ENCODE measurements at regions not wholly inside any gene's neighbourhood (a gene's known extent, or its start where the extent isn't known, plus 50 kb on each side); places are given as distances from the start of the nearest gene placed in this dataset.

- peaks cover 21% of the 10 kb centered on the region for H3K4me1 ChIP-seq (ENCODE audit: insufficient read depth, low read length)
- no peak overlapping the region for H3K4me3 ChIP-seq (ENCODE audit: low read length)
- peaks cover 3% of the 10 kb centered on the region; the same call in 1 of the 2 replicates for H3K9me3 ChIP-seq (ENCODE audit: insufficient read depth, low read depth, low read length)
- 67% methylated on average over 3 of the region's 3 CpGs for WGBS
- H3K27ac ChIP-seq (ENCODE audit: low read depth, low read length): no peak overlapping the region
- H3K9ac ChIP-seq (ENCODE audit: low read depth, low read length): no peak overlapping the region
- H3K27me3 ChIP-seq (ENCODE audit: insufficient read depth, low read length): no peaks in the 10 kb centered on the region
- no peaks in the 10 kb centered on the region for H3K36me3 ChIP-seq (ENCODE audit: insufficient read depth, low read length)
Observed at GRCh38 chr16:9503251-9503984, 412.0 kb downstream of the HAPSTR1 start.

DNA sequence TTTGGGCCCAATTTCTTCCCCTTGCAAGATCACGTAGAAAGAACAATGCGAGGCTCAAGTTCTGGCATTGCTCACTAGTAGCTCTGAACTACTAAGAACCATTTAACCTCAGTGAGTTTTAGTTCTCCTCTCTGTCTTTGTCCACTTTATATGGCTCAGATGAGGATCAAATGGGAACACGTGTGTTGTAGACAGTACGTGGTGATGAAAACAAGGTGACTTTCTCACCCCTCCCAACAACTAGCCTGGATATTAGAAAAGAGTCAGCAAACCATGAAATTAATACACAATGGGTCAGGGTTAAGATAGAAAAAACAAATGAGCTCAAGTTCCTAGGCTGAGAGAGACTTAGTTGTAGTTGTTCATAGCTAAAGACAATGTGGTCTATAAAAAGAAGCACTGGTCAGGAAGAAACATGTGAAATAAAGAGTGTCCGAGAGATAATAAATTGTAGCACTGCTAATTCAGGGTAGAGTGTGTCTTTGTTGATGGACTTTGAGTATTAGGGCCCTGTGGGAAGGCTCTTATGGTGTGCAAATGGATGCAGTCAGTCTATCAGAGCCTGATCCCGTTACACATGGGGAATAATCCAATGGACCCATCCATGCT lies 417.0 kb downstream of the HAPSTR1 start:
- no peaks in the 10 kb centered on the region for H3K27me3 ChIP-seq (ENCODE audit: insufficient read depth, low read length)
- no peak overlapping the region for H3K9ac ChIP-seq (ENCODE audit: low read depth, low read length)
- H3K36me3 ChIP-seq (ENCODE audit: insufficient read depth, low read length): no peaks in the 10 kb centered on the region
- peaks cover 7% of the 10 kb centered on the region; the same call in 1 of the 2 replicates for H3K9me3 ChIP-seq (ENCODE audit: insufficient read depth, low read depth, low read length)
- peaks cover 5% of the 10 kb centered on the region; the same call in 1 of the 2 replicates for H3K4me1 ChIP-seq (ENCODE audit: insufficient read depth, low read length)
- 95% methylated on average over 5 of the region's 6 CpGs for WGBS
- H3K4me3 ChIP-seq (ENCODE audit: low read length): no peak overlapping the region
- no peak overlapping the region for H3K27ac ChIP-seq (ENCODE audit: low read depth, low read length)

DNA sequence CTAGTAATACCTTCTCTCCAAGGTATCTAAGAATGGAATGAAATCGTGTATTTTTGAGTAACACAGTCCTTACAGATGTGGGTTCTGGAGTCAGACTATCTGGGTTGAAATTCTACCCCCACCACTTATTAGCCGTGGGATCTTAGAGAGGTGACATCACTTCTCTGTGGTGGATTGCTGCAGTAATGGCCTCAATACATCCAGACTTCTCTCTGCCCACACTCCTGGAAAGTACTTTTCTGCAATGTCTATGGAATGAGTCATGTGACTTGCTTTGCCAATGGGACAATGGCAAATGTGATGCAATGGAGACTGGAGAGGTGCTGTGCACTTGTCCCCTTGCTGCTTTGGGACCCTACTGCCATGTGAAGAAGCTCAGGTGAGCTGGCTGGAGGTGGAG lies 418.2 kb downstream of the HAPSTR1 start:
- no peak overlapping the region for H3K9ac ChIP-seq (ENCODE audit: low read depth, low read length)
- H3K27me3 ChIP-seq (ENCODE audit: insufficient read depth, low read length): no peaks in the 10 kb centered on the region
- no peak overlapping the region for H3K27ac ChIP-seq (ENCODE audit: low read depth, low read length)
- no peaks in the 10 kb centered on the region for H3K4me1 ChIP-seq (ENCODE audit: insufficient read depth, low read length)
- H3K4me3 ChIP-seq (ENCODE audit: low read length): no peak overlapping the region
- H3K9me3 ChIP-seq (ENCODE audit: insufficient read depth, low read depth, low read length): peaks cover 7% of the 10 kb centered on the region; the same call in 1 of the 2 replicates
- H3K36me3 ChIP-seq (ENCODE audit: insufficient read depth, low read length): no peaks in the 10 kb centered on the region
- whole genome bisulfite sequencing: 90% methylated on average over 2 of the region's 2 CpGs

DNA sequence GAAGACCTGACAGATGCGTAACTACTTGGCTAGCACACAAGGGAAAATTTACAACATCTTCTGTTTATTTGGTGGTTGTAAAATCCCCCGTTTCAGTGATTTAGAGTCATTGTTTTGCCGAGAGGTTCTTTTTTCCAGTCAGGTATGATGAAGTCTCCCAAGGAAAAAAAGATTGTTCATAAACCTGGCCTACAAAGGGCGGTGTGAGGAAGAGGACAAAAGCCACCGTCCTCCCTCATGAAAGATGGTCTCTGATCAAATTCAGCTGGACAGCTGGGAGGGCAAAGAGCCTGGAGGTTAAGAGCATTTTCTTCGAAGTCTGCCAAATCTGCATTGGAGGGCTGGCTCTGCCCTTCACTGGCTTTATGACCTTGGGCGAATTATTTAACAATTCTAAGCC lies 419.9 kb downstream of the HAPSTR1 start:
- H3K4me3 ChIP-seq (ENCODE audit: low read length): no peak overlapping the region
- H3K27ac ChIP-seq (ENCODE audit: low read depth, low read length): no peak overlapping the region
- WGBS: 93% methylated on average over 7 of the region's 7 CpGs
- peaks cover 7% of the 10 kb centered on the region; the same call in 1 of the 2 replicates for H3K9me3 ChIP-seq (ENCODE audit: insufficient read depth, low read depth, low read length)
- H3K4me1 ChIP-seq (ENCODE audit: insufficient read depth, low read length): no peaks in the 10 kb centered on the region
- H3K36me3 ChIP-seq (ENCODE audit: insufficient read depth, low read length): no peaks in the 10 kb centered on the region
- no peak overlapping the region for H3K9ac ChIP-seq (ENCODE audit: low read depth, low read length)
- no peaks in the 10 kb centered on the region for H3K27me3 ChIP-seq (ENCODE audit: insufficient read depth, low read length)

DNA sequence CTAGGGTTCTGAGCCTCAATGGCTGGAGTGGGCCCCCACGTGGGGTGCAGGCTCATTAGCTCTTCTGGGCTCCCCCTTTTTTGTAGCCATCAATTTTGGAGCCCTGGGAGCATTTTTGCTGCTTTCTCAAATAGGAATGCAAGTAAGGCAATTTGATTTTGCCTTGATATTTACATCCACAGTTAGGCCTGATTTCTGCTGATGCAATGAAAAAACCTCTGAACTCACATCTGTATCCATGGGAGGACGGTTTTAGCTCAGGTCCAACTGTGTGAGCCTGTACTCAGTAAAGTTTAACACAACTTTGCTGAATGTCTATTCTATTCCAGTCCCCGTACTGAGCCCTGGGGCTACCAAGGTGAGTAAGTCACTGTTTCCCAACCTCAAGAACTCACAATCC lies 425.0 kb downstream of the HAPSTR1 start:
- Histone ChIP-seq H3K27ac (ENCODE audit: low read depth, low read length) (no peak overlapping the region), H3K36me3 (ENCODE audit: insufficient read depth, low read length) (no peaks in the 10 kb centered on the region), H3K27me3 (ENCODE audit: insufficient read depth, low read length) (no peaks in the 10 kb centered on the region), H3K9me3 (ENCODE audit: insufficient read depth, low read depth, low read length) (peaks cover 7% of the 10 kb centered on the region; the same call in 1 of the 2 replicates), H3K4me1 (ENCODE audit: insufficient read depth, low read length) (no peaks in the 10 kb centered on the region), H3K4me3 (ENCODE audit: low read length) (no peak overlapping the region), H3K9ac (ENCODE audit: low read depth, low read length) (no peak overlapping the region)
- 95% methylated on average over 3 of the region's 3 CpGs for WGBS

GRCh38 chr16:9518051-9518450 lies 426.6 kb downstream of the HAPSTR1 start:
- Histone ChIP-seq H3K4me1 (ENCODE audit: insufficient read depth, low read length) (peaks cover 8% of the 10 kb centered on the region), H3K4me3 (ENCODE audit: low read length) (no peak overlapping the region), H3K27ac (ENCODE audit: low read depth, low read length) (no peak overlapping the region), H3K9ac (ENCODE audit: low read depth, low read length) (no peak overlapping the region), H3K9me3 (ENCODE audit: insufficient read depth, low read depth, low read length) (peaks cover 3% of the 10 kb centered on the region; the same call in 1 of the 2 replicates), H3K27me3 (ENCODE audit: insufficient read depth, low read length) (no peaks in the 10 kb centered on the region), H3K36me3 (ENCODE audit: insufficient read depth, low read length) (no peaks in the 10 kb centered on the region)
- 92% methylated on average over 2 of the region's 3 CpGs for whole genome bisulfite sequencing

GRCh38 chr16:9518581-9518980 lies 427.1 kb downstream of the HAPSTR1 start:
- Histone ChIP-seq H3K4me1 (ENCODE audit: insufficient read depth, low read length) (peaks cover 8% of the 10 kb centered on the region), H3K36me3 (ENCODE audit: insufficient read depth, low read length) (no peaks in the 10 kb centered on the region), H3K9ac (ENCODE audit: low read depth, low read length) (no peak overlapping the region), H3K27ac (ENCODE audit: low read depth, low read length) (no peak overlapping the region), H3K4me3 (ENCODE audit: low read length) (no peak overlapping the region), H3K9me3 (ENCODE audit: insufficient read depth, low read depth, low read length) (no peaks in the 10 kb centered on the region), H3K27me3 (ENCODE audit: insufficient read depth, low read length) (no peaks in the 10 kb centered on the region)
- WGBS: 92% methylated on average over 2 of the region's 2 CpGs

DNA sequence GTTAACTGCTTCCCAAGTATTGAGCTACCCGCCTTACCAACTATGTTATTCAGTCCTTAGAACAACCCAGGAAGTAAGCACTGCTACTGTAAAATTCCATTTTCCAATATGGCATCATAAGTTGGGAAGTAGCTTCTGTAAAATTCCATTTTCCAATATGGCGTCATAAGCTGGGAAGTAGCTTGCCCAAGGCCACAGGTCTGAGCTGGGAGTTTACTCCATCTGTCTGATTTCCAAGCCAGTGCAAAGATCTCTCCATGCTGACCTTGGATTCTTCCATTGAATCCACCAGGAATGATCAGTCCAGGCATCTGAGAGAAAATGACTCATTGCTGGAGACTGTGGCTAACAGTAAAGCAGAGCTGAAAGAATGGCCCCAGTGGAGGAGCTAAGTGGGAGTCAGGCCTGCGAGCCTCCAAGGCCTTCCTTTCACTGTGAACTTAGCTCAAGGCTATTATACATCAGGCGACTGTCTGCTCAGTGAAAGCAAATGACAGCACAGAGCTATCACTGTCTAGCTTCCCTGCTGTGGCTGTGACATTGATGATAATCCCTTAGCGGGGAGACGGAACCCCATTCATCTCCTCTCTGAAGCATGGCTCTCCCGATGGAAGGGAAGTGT lies 430.4 kb downstream of the HAPSTR1 start:
- no peaks in the 10 kb centered on the region for H3K9me3 ChIP-seq (ENCODE audit: insufficient read depth, low read depth, low read length)
- no peak overlapping the region for H3K4me3 ChIP-seq (ENCODE audit: low read length)
- 56% methylated on average over 7 of the region's 7 CpGs for WGBS
- H3K27me3 ChIP-seq (ENCODE audit: insufficient read depth, low read length): no peaks in the 10 kb centered on the region
- no peak overlapping the region for H3K9ac ChIP-seq (ENCODE audit: low read depth, low read length)
- H3K4me1 ChIP-seq (ENCODE audit: insufficient read depth, low read length): peaks cover 15% of the 10 kb centered on the region
- no peak overlapping the region for H3K27ac ChIP-seq (ENCODE audit: low read depth, low read length)
- no peaks in the 10 kb centered on the region for H3K36me3 ChIP-seq (ENCODE audit: insufficient read depth, low read length)

- no peaks in the 10 kb centered on the region for H3K36me3 ChIP-seq (ENCODE audit: insufficient read depth, low read length)
Observed at GRCh38 chr16:9522614-9523013, 431.2 kb downstream of the HAPSTR1 start.

DNA sequence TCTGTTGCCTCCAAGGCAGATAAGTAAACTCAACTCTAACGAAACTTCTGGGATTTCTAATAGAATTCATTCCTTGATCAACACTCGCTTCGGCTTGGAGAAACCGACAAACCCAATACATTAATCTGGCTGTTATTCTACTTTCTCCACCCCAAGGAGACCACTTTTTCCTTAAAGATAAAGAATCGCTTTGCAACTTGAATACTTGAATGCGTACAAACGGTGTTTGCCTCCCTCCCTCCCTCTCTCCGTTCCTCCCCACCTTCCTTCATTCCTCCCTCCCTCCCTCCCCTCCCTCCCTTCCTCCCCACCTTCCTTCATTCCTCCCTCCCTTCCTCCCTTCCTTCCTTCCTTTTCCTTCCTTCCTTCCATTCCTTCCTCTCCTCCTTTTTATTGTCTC lies 432.6 kb downstream of the HAPSTR1 start:
- Histone ChIP-seq H3K27me3 (ENCODE audit: insufficient read depth, low read length) (no peaks in the 10 kb centered on the region), H3K9me3 (ENCODE audit: insufficient read depth, low read depth, low read length) (no peaks in the 10 kb centered on the region), H3K36me3 (ENCODE audit: insufficient read depth, low read length) (no peaks in the 10 kb centered on the region), H3K9ac (ENCODE audit: low read depth, low read length) (no peak overlapping the region), H3K27ac (ENCODE audit: low read depth, low read length) (no peak overlapping the region), H3K4me3 (ENCODE audit: low read length) (no peak overlapping the region), H3K4me1 (ENCODE audit: insufficient read depth, low read length) (peaks cover 31% of the 10 kb centered on the region)
- WGBS: 80% methylated on average over 7 of the region's 8 CpGs

More at GRCh38 chr16:9522614-9523013, 431.2 kb downstream of the HAPSTR1 start:
- H3K4me1 ChIP-seq (ENCODE audit: insufficient read depth, low read length): peaks cover 19% of the 10 kb centered on the region
- no peak overlapping the region for H3K9ac ChIP-seq (ENCODE audit: low read depth, low read length)
- H3K27ac ChIP-seq (ENCODE audit: low read depth, low read length): no peak overlapping the region
- H3K9me3 ChIP-seq (ENCODE audit: insufficient read depth, low read depth, low read length): no peaks in the 10 kb centered on the region
- no peaks in the 10 kb centered on the region for H3K27me3 ChIP-seq (ENCODE audit: insufficient read depth, low read length)
- 45% methylated on average over 4 of the region's 5 CpGs for WGBS
- H3K4me3 ChIP-seq (ENCODE audit: low read length): no peak overlapping the region

GRCh38 chr16:9525037-9525436 lies 433.6 kb downstream of the HAPSTR1 start:
- Histone ChIP-seq H3K9me3 (ENCODE audit: insufficient read depth, low read depth, low read length) (no peaks in the 10 kb centered on the region), H3K9ac (ENCODE audit: low read depth, low read length) (no peak overlapping the region), H3K4me3 (ENCODE audit: low read length) (no peak overlapping the region), H3K36me3 (ENCODE audit: insufficient read depth, low read length) (no peaks in the 10 kb centered on the region), H3K27me3 (ENCODE audit: insufficient read depth, low read length) (no peaks in the 10 kb centered on the region), H3K27ac (ENCODE audit: low read depth, low read length) (no peak overlapping the region), H3K4me1 (ENCODE audit: insufficient read depth, low read length) (peaks cover 31% of the 10 kb centered on the region)
- 93% methylated on average over 4 of the region's 4 CpGs for WGBS

Measured in HUES64 (cell line).